C4-2B (cell line): ENCODE measurements at regions not wholly inside any gene's neighbourhood (a gene's known extent, or its start where the extent isn't known, plus 50 kb on each side); places are given as distances from the start of the nearest gene placed in this dataset.
A peak's percentile ranks its signal among the peaks of the same experiment; 100 is the strongest.

Source experiments
- H3K27ac ChIP-seq: fragments of 450-650 bp; 2 replicates; pipeline ENCODE4 v1.5.1; 2017
- CTCF ChIP-seq: fragments of 450-650 bp; conservative IDR thresholded peaks from 2 replicates; pipeline ENCODE4 v1.5.1; 2017; ENCODE audit warnings: mild to moderate bottlenecking
- ZFX ChIP-seq: fragments of 450-650 bp; IDR thresholded peaks from 2 replicates; pipeline ENCODE4 v1.6.1; 2017

- H3K27ac ChIP-seq = no peak overlapping the region
- TF ChIP-seq CTCF (no peak), ZFX (no peak)
Measured at GRCh38 chr18:5618047-5618688, 74.4 kb upstream of the EPB41L3 start.

GRCh38 chr18:5611221-5611620 is 67.4 kb upstream of the EPB41L3 start:
- no peak overlapping the region for H3K27ac ChIP-seq
- no peak for TF ChIP-seq CTCF
- no peak for TF ChIP-seq ZFX

- TF ChIP-seq ZFX = no peak
- no peak for TF ChIP-seq CTCF
- H3K27ac ChIP-seq = no peak overlapping the region
Measured at GRCh38 chr18:5608846-5609245, 65.0 kb upstream of the EPB41L3 start.

GRCh38 chr18:5606951-5607350 is 63.2 kb upstream of the EPB41L3 start:
- H3K27ac ChIP-seq = no peak overlapping the region
- TF ChIP-seq ZFX (no peak), CTCF (no peak)

- H3K27ac ChIP-seq = no peak overlapping the region
- TF ChIP-seq CTCF = peak; percentile 17
- TF ChIP-seq ZFX = no peak
Measured at GRCh38 chr18:5604778-5605177, 61.0 kb upstream of the EPB41L3 start.

GRCh38 chr18:5603153-5603552 is 59.4 kb upstream of the EPB41L3 start:
- no peak overlapping the region for H3K27ac ChIP-seq

GRCh38 chr18:5601188-5601624 is 57.4 kb upstream of the EPB41L3 start:
- TF ChIP-seq ZFX (no peak), CTCF (no peak)
- H3K27ac ChIP-seq = no peak overlapping the region

More at GRCh38 chr18:5603153-5603552, 59.4 kb upstream of the EPB41L3 start:
- no peak for TF ChIP-seq ZFX
- no peak for TF ChIP-seq CTCF
